Muscle of back (tissue), 3 donors: ENCODE measurements at regions not wholly inside any gene's neighbourhood (a gene's known extent, or its start where the extent isn't known, plus 50 kb on each side); places are given as distances from the start of the nearest gene placed in this dataset.

ENCODE experiments used
- DNase-seq, 3 donors: peaks; one replicate each; pipeline versions ENCODE4 v3.0.0 to v3.0.0-alpha.2; 2013

DNA sequence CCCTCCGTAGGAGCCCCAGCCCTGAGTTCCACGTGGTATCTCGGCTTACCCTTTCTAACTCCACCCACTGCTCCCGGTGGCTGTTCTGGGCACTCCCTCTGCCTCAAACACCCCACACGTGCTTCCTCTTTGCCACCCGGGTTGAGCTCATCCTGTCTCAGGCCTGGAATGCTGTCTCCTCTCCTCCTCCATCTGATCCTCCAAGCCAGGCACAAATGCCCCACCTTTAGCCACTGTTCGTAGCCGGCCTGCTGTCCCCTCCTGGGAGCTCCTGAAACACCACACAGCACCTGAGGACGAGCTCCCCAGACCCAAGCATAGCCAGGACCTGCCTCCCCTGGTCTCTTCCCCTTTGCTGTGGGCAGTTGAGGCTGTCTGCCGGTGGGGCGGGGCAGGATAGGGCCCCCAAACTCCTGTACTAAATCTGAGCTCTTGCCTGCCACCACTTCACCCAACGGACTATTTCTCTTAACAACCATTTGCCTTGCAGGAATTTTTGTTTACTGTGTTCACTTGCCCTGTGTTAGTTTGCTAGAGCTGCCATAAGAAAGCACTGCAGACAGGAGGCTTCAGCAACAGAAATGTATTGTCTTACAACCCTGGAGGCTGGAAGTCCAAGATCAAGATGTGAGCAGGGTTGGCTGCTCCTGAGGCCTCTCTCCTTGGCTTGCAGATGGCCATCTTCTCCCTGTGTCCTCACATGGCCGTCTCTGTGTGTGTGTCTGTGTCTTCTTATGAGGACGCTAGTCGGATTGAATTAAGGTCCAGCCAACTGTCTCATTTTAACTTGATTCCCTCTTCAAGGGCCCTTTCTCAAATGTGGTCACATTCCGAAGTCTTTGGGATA is 58.3 kb upstream of the SHH start:
- no peak for DNase-seq

DNA sequence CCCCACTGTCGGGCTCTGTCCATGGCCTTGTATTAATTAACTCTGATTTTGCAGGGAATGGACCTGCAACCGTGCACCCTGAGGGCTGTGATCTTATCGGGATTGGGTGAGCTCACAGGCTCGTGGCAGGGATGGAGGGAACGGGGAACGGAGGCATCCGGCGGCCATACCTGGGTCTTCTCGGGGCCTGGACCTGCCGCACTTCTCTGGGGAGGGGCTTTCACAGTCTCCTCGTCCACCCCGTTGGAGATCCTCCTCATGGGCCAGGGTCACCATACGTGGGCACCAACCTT is 57.5 kb upstream of the SHH start:
- DNase-seq, result no peak

DNA sequence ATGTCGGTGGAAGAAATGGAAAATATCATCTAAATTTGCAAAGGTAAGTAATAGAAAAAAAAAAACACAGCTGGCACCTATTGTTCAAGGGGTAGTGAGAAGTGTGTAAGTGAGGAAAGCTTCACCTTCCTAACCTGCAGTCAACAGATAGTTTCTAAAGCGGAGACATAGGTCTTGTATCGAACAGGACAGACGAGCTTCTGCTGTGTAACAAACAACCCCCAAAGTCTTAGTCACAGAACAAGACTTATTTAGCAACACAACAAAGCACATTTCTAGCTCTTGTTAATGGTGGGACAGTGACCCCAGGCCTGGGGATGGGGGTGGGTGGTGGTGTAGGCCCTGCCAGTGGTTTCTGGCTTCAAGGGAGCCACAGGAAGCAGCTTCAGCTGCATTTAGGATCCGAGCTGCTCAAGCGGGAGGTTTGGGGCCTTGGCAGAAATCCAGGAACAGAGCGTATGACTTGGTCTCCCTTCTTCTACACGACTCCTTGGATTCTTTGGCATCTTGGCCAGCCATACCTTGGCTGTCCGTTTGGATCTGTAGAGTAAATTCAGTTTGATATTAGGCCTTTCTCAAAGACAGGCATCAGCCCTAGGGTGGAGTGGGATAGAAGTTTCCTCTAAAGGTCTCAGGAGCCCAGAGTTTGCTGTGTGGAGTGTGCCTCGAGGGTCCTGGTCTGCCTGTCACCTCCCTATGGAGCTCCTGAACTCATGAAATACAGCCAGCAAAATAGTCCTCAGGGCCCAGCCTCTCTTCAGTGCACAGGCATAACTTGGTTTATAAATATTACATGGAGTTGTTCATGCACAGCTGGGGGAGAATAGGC is 56.9 kb upstream of the SHH start:
- no peak for DNase-seq

DNA sequence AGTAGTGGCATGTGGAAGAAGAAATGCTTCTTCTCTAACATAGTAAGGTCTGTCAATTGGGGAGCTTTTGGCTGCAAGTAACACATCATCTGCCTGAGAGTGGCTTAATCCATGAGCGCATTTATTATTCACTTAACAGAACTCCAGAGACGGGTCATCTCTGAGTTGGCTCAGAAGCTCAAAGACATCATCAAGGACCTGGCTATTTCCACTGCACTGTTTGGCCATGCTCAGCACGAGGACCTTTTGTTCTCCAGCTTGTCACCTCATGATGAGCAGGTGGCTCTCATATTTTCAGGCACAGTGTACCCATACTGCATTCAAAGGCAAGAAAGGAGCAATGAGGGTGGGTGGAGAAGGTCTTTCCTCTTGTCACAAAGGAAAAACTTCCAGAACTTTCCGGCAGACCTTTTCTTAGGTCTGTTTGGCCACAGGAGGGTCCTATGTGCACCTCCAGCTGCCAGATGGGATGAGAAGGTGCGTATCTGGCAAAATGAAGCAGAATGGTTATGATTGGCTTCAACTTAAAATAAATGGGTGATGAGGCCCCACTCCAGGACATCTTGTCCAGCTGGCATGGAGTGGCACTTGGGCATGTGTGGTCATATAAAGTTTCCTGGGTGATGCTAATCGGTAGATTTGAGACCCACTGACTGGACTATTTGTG is 55.6 kb upstream of the SHH start:
- DNase-seq, result no peak

DNA sequence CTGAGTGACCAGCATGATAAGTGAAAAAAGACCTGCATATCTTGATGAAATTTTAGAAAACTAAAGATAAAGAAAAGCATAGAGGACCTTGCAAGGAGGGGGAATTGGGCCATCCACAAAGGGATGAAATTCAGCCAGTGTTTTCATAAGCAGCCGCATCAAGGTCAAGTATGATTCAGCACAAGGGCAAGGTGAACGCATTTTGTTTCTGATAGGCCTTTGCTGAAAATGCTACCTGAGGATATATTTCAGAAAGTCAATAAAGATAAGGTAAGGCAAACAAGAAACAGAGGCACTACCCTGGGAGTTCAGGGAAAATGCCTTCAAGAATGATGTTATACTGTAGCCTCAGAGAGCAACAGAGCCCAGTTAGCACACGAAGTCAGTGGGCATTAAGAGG is 55.0 kb upstream of the SHH start:
- DNase-seq, result no peak

DNA sequence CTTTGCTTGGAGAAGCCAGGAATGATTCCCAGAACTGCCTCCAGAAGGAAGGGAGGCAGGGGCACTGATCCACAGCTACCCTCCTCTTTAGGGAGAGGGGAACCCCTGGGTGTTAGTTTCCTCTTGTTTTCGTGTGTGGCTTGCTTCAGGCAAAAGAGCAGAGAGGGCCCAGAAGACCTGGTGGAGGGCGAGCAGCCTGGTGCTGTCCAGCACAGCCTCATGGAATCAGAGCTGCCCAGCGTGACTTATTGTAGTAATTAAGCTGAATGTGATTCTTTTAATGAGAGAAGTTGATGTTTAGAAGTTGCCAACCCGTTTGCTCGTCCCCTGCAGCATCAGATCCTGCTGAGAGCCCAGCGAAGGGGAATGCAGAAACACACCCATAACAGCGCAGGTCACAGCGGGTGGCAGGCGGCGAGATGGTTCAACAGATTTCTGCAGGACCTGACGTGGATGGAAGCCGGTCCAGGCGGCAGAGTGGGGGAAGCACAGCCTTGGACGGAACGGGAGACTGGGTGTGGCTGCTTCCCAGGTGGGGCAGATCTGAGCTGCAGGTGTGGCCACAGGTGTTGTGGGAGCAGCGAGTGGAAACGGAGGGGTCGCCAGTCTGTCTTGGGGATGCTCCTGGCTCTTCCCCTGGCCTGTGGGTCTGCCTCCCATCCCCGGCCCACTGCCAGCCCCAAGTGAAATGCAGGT is 53.7 kb upstream of the SHH start:
- DNase-seq, result no peak

DNA sequence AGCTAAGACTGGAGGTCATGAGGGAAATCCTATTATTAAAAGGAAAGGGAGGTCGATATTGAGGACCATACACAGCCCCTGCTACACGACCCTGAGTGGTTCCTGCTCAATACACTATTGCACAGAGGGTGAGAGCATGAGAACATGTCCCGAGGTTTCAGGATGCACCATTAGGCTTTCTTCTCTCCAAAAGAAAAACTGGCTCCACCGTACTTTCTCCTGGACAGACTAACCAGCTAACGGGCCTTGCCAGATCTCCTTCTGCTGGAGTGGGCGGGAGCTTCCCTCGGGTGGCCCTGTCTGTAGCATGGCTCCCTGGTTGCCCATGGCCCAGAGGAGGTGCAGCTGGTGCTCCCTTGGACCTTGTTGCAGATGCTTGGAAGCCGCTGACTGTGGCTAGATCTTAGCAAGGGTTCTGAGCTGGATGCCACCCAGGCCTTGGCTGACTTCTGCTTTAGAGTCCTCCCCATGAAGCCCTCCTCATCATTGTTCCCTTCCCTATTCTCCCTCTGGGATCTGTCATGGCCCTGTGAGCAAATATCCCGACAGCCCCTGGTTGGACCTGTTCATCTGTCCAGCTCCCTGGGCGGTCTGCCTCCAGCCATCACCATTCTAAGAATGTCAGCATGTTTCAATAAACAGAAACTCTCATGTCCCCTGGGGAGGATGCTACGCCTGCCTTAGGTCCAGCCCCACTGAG is 52.9 kb upstream of the SHH start:
- DNase-seq, result no peak

DNA sequence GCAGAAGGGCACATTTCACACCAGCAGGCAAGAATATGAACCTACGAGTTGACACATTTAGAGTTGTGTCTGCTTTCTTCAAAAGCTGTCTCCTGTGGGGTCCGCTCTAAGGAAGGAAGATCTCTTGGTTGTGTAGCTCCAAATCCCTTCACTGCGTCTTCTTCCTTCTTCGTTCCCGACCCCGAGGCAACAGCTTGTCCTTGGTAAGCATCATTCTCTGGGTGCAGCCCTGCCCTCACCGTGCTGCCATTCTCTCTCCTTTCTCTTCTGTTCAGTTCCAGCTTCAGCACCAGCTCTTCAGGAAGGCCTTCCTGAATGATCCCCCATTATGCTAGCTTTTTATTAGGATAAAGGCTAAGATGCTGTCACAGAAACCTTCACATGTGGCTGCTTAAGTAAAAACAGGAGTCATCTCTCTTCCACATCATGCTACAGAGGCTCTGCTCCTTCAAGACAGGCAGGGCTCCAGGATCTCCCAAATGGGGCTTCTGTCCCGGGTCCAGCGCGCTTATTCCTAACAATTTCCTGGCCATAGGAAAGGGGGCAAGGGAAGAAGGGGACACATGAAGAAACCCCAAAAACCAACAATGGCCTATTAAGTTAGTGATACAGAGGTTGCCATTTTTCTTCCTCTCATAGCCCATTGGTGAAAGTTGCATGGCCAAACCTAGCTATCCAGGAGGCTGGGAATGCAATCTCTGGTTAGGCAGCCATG is 52.2 kb upstream of the SHH start:
- no peak for DNase-seq

DNA sequence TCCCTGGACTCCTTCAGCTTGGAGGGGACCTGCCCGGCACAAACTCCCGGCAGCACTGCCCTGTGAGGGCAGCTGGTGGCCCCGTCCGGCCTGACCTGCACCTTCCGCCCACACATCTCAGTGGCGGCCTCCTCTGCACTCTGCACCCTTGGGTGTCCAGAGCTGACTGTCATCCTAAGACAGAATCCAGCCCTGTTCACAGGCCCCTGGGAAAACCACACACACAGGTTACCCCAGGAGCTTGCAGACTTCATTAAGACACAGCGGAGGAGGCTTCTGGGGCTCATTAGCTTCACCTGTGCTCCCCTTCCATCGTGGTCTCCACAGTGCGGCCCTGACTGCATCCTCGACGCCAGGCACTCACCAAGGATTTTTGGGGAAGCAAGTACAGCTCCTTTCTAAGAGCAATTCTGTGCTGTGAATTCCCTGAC is 51.5 kb upstream of the SHH start:
- DNase-seq, result no peak

DNA sequence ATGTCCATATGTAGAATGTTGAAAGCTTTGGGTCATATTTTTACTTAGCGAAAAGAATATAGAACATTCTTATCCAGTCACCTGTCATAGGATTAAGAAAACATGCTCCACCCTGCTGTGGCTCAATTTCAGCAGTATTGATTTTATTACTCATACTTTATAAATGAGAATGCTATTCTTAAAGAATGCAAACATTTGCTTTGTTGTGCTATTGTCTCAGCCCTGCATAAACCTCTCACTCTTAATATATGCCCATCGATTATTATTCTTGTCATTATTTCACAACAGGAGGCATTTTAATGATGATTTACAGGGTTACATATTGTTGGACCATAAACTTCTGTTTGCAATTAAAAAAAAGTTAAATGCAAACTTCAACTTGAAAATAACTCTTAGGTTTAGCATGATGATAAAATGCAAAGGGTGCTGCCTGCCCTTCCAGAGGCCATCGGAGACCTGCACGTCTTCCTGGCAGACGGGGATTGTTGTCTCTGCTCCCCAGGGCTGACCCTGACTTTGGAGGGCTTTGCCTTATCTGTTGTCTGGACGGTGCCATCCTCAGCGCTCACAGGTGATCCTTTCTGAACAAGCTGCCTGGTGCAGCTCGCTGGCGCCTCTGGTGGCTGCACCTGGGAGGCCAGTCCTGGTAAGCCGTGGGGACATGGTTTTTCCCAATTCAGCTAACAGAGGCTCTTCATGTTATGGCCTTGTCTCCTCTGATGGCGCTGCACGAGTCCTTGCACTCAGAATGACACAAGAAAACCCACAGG is 50.0 kb upstream of the SHH start:
- DNase-seq, result no peak
